Stimulated activated CD8-positive, alpha-beta memory T cell treated with anti-CD3 and anti-CD28 coated beads, Interleukin-15, amount 100 ng/mL, for 4 hours (primary cell): ENCODE measurements at regions not wholly inside any gene's neighbourhood (a gene's known extent, or its start where the extent isn't known, plus 50 kb on each side); places are given as distances from the start of the nearest gene placed in this dataset.
"Not testable (repeated sequence)": the region's sequence is repeated elsewhere in the genome, so short reads cannot be mapped to it uniquely, and the experiment has no call there.

Experiments used
- DNase-seq, 2 donors: peaks; one replicate each; pipeline ENCODE4 v3.0.0-alpha.2; 2020; ENCODE audit warnings: low read depth in 2 of 2

- DNase-seq: no peak
Observed at GRCh38 chr2:189231719-189232323, 52.3 kb upstream of the COL5A2 start.

- DNase-seq: no peak
Observed at GRCh38 chr2:189232759-189233406, 53.3 kb upstream of the COL5A2 start.

GRCh38 chr2:189233527-189233926, 54.0 kb upstream of the COL5A2 start:
- no peak for DNase-seq

DNA sequence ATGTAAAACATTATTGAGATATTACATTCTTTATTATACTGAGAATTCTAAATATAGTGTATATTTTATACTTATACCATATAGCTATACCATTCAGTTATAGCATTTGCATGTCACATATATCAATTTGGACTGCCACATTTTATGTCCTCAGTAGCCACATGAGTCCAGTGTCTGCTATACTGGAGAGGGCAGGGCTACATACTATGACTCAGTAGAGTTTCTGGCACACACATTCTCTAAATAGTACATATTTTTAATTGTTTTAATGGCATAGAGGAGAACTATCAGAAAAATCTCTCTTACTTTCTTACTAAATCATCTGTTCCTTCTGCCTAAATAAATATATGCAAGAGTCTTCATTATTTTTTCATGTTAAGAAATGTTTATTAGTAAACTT, 55.4 kb upstream of the COL5A2 start:
- no peak for DNase-seq

- DNase-seq: no peak
Observed at GRCh38 chr2:189236066-189236465, 56.5 kb upstream of the COL5A2 start.

GRCh38 chr2:189238903-189239302, 59.3 kb upstream of the COL5A2 start:
- no peak for DNase-seq

DNA sequence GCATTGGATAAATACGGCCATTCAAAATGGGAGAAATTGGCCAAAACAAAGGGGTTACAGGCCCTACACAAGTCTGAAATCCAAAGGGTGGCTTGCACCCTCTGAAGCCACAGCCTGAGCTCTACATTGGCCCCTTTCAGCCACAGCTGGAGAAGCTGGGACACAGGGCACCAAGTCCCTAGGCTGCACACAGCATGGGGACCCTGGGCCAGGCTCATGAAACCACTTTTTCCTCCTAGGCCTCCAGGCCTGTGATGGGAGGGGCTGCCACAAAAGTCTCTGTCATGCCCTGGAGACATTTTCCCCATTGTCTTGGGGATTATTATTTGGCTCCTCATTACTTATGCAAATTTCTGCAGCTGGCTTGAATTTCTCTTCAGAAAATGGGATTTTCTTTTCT, 64.3 kb upstream of the COL5A2 start:
- DNase-seq: not testable (repeated sequence)

DNA sequence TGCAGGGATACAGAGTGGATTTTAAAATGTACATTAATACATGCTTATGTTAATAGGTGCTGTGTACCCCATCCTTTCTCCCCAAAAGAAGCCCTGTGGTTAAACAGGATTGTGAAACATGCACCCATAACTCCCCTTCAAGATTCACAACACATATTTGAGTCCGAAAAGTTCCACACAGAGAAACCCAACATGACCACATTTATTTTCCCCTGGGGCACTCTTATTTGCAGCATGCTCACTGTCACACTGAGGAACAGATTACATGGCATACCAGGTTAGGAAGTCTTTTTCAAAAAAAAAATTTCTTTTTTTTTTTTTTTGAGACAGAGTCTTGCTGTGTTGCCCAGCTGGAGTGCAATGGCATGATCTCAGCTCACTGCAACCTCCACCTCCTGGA, 67.7 kb upstream of the COL5A2 start:
- DNase-seq: no peak

- DNase-seq: no peak
Observed at GRCh38 chr2:189248141-189248540, 68.6 kb upstream of the COL5A2 start.

DNA sequence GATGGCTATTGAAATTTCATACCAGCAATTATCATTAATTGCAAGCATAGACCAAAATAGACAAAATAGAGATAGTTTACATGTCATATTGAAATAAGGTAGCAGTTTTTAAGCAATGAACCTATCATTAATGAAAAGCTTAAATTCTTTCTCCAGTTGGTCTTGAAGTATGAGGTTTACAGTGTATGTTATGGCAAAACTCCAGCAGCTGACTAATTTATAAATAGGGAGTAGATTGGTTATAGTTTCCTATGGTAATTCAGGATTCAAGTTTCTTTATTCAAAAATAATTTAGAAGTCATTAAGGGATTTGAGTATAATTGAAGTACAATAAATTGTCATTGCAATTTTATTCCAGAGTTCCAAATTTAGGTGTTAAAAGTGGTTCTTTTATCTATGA, 69.6 kb upstream of the COL5A2 start:
- DNase-seq: no peak

DNA sequence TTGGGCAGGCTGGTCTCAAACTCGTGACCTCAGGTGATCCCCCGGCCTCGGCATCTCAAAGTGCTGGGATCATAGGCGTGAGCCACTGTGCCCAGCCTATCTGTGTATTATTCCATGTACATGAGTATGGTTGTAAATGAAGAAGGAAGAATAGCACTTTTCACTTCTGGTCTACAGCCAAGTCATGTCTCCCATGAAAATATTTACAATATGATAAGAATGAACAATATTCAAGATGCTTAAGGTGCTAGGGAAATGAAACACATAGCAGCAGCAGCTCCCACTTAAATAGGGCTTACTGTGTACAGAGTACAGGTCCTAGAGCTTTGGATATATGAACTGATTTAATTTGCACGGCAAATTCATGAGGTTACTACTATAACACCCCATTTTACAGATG, 70.3 kb upstream of the COL5A2 start:
- no peak for DNase-seq

DNA sequence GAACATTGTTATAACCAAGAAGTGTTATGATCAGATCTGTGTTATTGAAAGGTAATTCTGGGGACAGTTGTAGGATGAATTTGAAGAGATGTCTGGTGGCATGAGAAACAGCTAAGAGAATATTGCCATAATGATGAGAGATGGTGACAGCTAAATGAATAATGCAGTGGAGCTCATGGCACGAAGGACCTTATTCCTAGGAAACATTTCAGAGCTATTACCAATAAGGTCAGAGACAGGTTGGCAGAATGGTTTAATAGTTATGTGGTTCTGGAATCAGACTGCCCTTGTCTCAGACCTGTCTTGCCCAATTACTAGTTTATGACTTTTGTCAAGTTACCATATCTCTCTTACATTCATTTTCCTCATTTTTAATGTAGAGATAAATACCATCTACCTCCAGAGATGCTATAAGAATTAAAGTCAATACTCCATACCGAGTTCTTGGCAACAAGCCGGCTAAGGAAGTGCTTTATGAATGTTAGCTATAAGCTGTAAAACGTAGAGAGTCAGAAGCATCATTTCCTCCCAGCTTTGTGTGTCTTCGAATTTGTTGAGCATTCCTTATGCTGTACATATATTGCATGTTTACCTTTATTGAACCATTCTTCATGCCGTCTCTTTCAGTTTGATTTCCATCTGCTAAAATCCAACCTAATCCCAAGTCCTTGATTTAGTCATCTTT, 73.6 kb upstream of the COL5A2 start:
- no peak for DNase-seq

GRCh38 chr2:189253836-189254235, 74.3 kb upstream of the COL5A2 start:
- no peak for DNase-seq

DNA sequence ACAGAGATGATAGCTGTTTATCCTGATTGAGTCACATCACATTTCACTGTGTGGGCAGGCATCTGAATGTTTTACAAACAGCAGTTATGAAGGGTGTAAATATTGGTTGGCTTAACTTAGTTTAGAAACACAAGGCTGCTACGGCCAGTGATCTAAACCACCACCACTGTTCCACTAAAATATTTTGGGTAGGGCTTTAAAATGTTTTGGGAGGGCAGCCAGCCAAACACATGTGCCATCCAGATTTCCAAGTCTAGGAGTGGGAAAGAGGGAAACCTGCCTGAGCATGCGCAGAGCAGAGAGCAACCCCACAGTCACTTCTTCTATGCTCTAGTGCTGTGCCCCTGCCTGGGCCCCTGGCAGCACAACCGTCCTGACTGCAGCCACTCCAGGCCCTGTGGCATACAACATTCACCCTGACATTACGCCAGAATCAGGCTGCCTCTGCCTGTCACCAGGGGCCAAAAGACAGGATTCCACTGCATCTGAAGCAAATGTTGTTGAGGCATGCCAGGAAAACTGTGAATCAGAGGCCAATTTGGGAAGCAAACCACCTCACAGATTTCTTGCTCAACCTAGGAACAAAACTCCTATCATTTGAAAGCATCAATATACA, 74.8 kb upstream of the COL5A2 start:
- DNase-seq: no peak

DNA sequence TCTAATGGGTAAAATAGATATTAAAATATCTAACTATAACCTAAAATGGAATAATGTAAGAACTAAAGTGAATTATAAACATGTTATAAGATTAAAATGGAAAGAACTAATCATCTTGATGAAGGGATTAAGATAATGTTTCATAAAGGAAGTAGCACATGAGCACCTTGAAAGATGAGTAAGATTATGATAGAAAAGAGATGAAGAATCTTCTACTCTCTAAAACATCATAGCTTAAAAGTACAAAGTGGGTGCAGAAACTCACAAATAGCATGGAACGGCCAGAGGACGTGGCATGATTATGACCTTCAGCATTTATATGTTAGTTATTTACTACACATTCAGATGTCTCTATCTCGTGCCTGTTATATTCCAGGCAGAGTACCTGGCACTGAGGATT, 76.2 kb upstream of the COL5A2 start:
- DNase-seq: no peak

DNA sequence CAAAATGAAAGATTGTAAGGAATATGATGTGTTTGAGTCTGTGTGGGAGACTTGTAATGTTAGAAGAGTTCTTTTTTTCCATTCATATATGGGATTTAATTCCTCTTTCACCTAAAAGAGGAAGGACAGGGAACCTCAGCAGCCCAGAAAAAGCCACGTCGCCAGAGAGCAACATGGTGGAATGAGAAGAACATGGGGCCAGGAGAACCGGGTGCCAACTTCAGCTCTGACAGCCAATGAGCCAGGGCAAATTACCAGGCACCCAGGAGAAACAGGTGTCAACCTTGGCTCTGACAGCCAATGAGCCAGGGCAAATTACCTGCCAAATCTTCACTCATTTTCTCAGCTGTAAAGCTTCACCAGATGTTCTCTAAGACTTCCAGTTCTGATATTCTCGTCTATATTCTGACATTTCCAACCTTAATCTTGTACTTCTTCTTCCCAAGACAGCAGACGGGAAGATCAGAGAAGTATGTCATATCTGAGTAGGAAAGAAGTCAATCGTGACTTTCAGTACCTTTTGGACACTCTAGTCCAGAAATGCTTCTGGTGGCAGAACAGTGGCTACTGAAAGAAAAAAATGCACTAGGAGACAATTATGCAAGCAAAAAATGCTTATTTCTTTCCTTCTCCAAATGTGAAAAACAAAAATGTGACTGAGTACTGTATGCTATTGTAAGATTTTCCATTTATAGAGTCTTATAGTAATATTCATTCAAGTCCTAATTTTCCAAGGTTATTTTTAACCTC, 79.2 kb upstream of the COL5A2 start:
- DNase-seq: no peak

- no peak for DNase-seq
Observed at GRCh38 chr2:189260361-189260814, 80.8 kb upstream of the COL5A2 start.

DNA sequence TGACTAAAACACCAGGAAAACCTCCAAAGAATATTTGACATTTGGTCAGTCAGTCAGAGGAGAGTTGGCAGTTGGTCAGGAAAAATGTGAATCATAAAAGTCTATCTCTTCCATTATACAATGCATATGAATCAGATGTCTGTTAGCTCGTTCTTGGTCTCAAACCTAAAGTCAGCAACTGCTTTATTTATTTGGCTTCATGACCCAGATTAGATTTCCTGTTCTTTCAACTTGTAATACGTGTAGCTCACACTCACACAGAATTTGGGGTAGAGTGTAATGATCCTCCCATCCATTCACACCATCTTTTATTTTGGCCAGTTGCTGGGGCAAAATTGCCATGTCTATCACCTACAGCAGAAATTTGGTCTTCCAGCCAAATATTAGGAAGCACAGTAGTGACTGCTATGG, 81.9 kb upstream of the COL5A2 start:
- no peak for DNase-seq

GRCh38 chr2:189261916-189262315, 82.4 kb upstream of the COL5A2 start:
- DNase-seq: no peak

- no peak for DNase-seq
Observed at GRCh38 chr2:189265696-189266320, 86.2 kb upstream of the COL5A2 start.

DNA sequence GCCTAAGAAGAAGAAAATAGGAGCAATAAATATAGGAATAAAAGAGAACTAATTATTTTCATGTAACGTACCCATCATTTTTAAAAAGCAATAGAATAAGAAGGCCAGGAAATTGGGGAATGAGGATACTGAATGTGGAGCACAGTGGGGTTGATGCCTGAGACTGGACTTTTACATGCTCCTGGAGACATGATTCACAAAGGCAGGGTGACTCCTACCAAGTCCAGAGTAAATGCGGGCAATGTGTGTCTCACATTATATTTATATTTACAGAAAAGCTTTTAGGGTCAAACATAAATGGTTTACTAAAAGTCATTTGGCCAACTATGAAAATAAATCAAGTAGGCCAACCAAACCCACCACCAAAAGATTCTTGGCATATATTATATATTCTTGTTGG, 87.9 kb upstream of the COL5A2 start:
- DNase-seq: no peak
